Stimulated activated naive B cell treated with anti-CD40 and anti-IgM and Interleukin-4, amounts not matched to agents 10 μg/mL and 1 μg/mL and 100 μg/mL, for 72 hours (primary cell): ENCODE measurements at regions not wholly inside any gene's neighbourhood (a gene's known extent, or its start where the extent isn't known, plus 50 kb on each side); places are given as distances from the start of the nearest gene placed in this dataset.

ENCODE experiments used
- ATAC-seq, 2 donors: fragments of 150-1000 bp; cut with Tn5 transposase; replicated peaks; 2 replicates each; pipeline ENCODE4 v1.10.0; 2021; ENCODE audit warnings: moderate library complexity in 1 of 2
- DNase-seq: peaks from one replicate; pipeline ENCODE4 v3.0.0; 2021
- H3K27ac Mint-ChIP-seq: one replicate; pipeline ENCODE4 v1.8.0; 2022; ENCODE audit warnings: mild to moderate bottlenecking, mixed read lengths
- H3K27me3 Mint-ChIP-seq, 2 donors: one replicate each; pipeline ENCODE4 v1.8.0; 2022; ENCODE audit warnings: mixed read lengths in 2 of 2
- H3K36me3 Mint-ChIP-seq, 2 donors: one replicate each; pipeline ENCODE4 v1.8.0; 2022; ENCODE audit warnings: mixed read lengths in 2 of 2, mild to moderate bottlenecking in 1 of 2
- H3K4me1 Mint-ChIP-seq, 2 donors: one replicate each; pipeline ENCODE4 v1.8.0; 2022; ENCODE audit warnings: mixed read lengths in 2 of 2, mild to moderate bottlenecking in 1 of 2
- H3K4me3 Mint-ChIP-seq, 2 donors: one replicate each; pipeline ENCODE4 v1.8.0; 2022; ENCODE audit warnings: mild to moderate bottlenecking in 2 of 2, mixed read lengths in 2 of 2, moderate library complexity in 1 of 2
- H3K9me3 Mint-ChIP-seq, 2 donors: one replicate each; pipeline ENCODE4 v1.8.0; 2022; ENCODE audit warnings: mixed read lengths in 2 of 2, mild to moderate bottlenecking in 1 of 2

DNA sequence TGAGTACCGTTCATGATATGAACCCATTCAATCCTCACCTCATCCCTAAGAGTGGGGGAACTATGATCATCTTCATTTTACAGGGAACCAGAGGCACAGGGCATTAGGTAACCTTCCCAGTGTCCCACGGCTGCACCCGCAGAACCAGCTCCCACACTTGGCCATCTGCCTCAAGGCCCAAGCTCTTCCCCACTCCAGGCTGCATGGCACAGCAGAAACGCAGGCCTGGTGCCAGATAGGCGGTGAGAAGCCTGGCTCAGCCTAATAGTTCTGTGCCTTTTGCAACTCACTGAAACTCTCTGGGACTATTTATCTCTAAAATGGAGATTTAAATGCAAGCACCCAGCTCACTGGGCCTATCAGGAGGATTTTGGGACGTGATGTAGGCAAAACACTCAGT is 90.8 kb upstream of the ZNF618 start:
- ATAC-seq (no peak), DNase-seq (no peak)
- peaks cover 0 to 3% of the 10 kb centered on the region in 2 donors for H3K9me3 Mint-ChIP-seq
- H3K4me3 Mint-ChIP-seq = no peak overlapping the region
- H3K27ac Mint-ChIP-seq = no peak overlapping the region
- H3K36me3 Mint-ChIP-seq = no peaks in the 10 kb centered on the region
- H3K27me3 Mint-ChIP-seq = peaks cover 26 to 37% of the 10 kb centered on the region in 2 donors
- no peaks in the 10 kb centered on the region for H3K4me1 Mint-ChIP-seq

DNA sequence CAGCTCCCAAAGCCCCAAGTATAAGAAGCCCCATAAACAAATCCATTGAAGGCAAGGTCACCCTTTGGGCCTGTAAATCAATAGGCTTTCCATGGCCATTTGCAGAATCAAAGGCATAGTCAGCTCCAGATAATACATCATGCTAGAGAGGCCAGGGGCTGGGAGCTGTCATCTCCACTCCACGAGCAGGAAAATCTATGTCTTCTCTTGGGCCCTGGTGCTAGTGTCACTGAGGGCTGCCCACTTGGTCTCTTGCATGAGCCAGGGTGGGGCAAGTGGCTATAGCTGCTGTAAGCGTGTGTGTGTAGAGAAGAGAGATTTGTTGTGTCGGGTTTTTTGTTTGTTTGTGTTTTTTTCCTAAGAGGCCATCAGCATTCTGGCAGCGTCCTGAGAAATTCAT is 90.0 kb upstream of the ZNF618 start:
- H3K27ac Mint-ChIP-seq = no peak overlapping the region
- peaks cover 0 to 3% of the 10 kb centered on the region in 2 donors for H3K9me3 Mint-ChIP-seq
- no peak for DNase-seq
- H3K36me3 Mint-ChIP-seq = no peaks in the 10 kb centered on the region
- no peaks in the 10 kb centered on the region for H3K4me1 Mint-ChIP-seq
- peaks cover 27 to 37% of the 10 kb centered on the region in 2 donors for H3K27me3 Mint-ChIP-seq
- ATAC-seq = no peak
- no peak overlapping the region for H3K4me3 Mint-ChIP-seq

DNA sequence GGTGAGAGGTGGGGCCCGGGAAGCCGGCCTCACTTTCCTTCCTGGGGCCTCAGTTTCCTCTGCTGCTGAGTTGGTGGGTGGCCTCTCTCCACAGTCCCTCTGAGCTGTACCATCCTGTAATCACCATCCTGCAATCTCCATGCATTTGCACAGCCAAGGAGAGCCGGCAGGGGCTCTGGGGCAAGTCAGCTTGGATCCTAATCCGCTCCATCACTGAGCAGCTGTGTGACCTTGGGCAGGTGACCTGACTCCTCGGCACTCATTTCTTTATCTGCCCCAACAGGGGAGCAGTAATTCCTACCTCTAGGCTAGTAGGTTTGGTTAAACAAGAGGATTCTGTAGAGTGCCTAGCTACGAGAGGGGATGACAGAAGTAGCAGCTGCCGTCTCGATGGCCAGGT is 88.2 kb upstream of the ZNF618 start:
- Mint-ChIP-seq H3K36me3 (no peaks in the 10 kb centered on the region), H3K9me3 (peaks cover 0 to 3% of the 10 kb centered on the region in 2 donors), H3K4me3 (no peak overlapping the region), H3K4me1 (no peaks in the 10 kb centered on the region), H3K27me3 (peaks cover 23 to 33% of the 10 kb centered on the region in 2 donors), H3K27ac (no peak overlapping the region)
- DNase-seq = no peak
- ATAC-seq = no peak

DNA sequence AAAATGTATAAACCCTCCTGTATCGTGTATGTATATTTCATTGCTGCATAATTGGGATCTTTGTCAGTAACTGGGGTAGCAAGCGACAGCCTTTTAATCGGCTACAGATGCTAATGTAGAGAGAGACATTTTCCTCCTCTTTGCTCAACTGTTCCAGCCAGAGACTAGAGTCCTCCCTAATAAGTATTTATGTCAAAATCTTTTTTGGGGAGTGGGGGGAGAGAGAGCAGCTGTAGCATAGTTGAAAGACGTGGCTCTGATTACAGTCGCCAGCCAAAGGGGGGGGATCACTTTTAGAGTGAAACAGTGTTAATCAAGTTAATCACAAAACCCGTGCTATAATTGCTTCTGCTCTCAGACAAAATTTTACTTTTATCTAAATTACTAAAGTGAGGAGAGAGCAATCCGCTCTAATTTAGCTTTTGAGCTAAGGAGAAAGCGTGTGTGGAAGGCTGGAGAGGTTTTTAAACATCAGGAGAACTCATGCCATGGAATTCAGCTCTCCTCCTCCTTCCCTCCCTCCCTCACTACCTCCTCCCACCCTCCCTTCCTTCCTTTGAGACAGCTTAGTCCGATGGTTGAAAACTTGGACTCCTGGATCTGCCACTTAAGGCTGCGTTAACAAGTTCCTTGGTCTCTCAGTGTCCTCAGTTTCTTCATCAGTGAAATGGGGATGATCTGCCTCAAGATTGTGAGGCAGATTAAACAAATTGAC is 87.3 kb upstream of the ZNF618 start:
- Mint-ChIP-seq H3K27me3 (peaks cover 18 to 26% of the 10 kb centered on the region in 2 donors), H3K4me1 (no peaks in the 10 kb centered on the region), H3K36me3 (no peaks in the 10 kb centered on the region), H3K9me3 (no peaks in the 10 kb centered on the region), H3K27ac (no peak overlapping the region), H3K4me3 (no peak overlapping the region)
- no peak for ATAC-seq
- DNase-seq = no peak

DNA sequence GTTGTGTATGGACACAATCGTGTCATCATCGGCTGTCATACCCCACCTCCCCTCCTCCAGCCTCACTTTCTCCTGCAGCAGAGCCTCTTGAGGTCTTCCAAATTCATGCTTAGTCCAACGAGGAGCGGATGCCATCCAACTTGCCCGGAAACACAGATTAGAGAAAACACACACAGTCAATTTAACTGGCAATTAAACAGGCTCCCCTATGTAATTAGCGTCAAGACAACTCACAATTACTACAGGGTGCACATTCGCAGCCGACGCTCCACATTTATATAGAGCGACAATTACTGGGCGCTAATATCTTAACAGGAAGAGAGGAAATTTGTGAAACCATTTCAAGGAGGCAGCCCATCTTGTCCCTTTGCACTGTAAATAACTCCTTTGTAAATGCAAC is 86.0 kb upstream of the ZNF618 start:
- no peaks in the 10 kb centered on the region for H3K9me3 Mint-ChIP-seq
- H3K27me3 Mint-ChIP-seq = peaks cover 14 to 20% of the 10 kb centered on the region in 2 donors
- no peak overlapping the region for H3K4me3 Mint-ChIP-seq
- no peaks in the 10 kb centered on the region for H3K36me3 Mint-ChIP-seq
- no peak overlapping the region for H3K27ac Mint-ChIP-seq
- ATAC-seq = no peak
- no peak for DNase-seq
- H3K4me1 Mint-ChIP-seq = no peaks in the 10 kb centered on the region

DNA sequence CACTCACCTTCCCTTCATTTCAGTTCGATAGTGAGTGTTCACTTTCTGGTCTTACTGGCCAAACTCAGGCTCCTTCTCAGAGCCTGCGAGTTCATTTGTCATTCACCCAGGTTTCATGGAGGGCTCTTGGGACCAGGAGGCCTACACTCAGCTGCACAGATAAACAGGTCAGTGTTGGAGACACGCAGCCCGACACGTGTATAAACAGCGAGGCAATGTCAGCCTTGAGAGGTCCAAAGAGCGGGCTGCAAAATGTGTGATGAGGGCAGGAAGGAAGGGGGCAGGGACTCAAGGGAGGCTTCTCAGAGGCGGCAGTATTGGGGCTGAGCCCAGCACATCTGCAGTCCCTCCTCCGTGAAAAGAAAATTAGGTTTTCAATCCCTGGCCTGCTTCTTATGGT is 82.6 kb upstream of the ZNF618 start:
- Mint-ChIP-seq H3K36me3 (no peaks in the 10 kb centered on the region), H3K4me3 (no peak overlapping the region), H3K4me1 (no peaks in the 10 kb centered on the region), H3K9me3 (no peaks in the 10 kb centered on the region), H3K27me3 (peaks cover 20 to 21% of the 10 kb centered on the region in 2 donors), H3K27ac (no peak overlapping the region)
- ATAC-seq (no peak), DNase-seq (no peak)

DNA sequence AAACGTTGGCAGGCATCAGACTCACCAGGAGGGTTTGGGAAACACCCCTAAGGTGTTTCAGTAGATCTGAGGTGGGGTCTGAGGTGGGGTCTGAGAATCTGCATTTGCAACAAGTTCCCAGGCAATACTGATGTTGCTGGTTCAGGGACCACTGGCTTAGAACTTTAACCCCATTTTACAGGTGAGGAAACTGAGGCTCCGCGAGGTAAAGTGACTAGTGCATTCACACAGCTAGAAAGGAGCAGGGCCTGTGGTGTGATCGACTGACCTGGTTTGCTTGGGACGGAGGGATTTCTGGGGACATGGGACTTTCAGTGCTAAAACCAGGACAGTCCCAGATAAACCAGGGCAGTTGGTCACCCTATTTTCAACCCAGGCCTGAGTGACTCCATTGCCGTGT is 81.4 kb upstream of the ZNF618 start:
- Mint-ChIP-seq H3K9me3 (no peaks in the 10 kb centered on the region), H3K27ac (no peak overlapping the region), H3K4me1 (no peaks in the 10 kb centered on the region), H3K36me3 (no peaks in the 10 kb centered on the region), H3K27me3 (peaks cover 16 to 21% of the 10 kb centered on the region in 2 donors), H3K4me3 (no peak overlapping the region)
- DNase-seq (no peak), ATAC-seq (no peak)

DNA sequence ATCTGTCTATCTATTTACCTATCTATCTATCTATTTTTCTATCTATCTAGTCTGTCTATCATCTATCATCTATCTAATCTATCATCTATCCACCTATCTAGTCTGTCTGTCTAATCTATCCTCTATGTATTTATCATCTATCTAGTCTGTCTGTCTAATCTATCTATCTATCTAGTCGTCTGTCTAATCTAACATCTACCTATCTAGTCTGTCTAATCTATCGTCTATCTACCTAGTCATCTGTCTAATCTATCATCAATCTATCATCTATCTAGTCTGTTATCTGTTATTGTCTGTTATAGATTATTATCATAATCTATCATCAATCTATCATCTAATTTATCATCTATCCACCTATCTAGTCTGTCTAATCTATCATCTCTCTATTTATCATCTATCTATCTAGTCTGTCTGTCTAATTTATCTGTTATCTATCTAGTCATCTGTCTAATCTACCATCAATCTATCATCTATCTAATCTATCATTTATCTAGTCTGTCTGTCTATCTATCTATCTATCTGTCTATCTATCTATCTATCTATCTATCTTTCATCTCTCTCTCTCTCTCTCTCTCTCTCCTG is 80.2 kb upstream of the ZNF618 start:
- DNase-seq = no peak
- ATAC-seq = no peak
- Mint-ChIP-seq H3K27me3 (peaks cover 10 to 13% of the 10 kb centered on the region in 2 donors), H3K9me3 (no peaks in the 10 kb centered on the region), H3K36me3 (no peaks in the 10 kb centered on the region), H3K4me3 (no peak overlapping the region), H3K27ac (no peak overlapping the region), H3K4me1 (no peaks in the 10 kb centered on the region)

DNA sequence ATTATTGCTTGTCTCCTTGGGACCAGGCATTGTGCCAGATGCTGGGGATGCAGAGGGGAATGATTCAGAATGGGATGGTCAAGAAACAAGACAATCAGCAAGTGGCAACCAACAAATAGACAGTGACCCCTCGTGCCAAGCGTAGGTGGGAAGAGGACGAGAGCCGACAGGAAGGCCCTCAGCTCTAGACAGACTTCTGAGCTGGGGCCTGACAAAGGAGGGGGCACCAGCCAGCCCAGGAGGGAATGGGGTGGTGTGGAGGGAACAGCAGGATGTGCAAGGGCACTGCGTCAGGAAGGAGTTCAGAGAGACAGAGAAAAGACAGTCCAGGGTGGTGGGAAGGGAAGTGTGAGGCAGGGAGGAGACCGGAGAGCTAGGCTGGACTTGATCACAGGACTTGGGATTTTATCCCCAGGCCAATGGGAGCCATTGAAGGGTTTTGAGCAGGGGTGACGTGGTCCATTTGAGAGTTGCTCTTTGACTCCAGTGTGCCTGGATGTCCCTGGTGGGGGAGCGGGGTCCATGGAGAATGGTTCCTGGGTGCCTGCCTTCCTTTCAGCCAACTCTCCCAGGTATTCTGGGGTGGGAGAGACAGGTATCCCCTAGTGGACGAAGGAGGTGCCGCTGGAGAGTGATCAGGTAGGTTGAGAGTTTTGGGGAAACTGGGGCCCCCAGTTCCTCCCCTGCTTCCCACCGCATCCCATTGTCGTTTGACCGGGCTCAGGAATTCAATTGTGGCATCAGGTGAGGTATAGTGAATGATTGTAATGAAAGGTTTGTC is 79.3 kb upstream of the ZNF618 start:
- DNase-seq (no peak), ATAC-seq (no peak)
- Mint-ChIP-seq H3K9me3 (no peaks in the 10 kb centered on the region), H3K36me3 (no peaks in the 10 kb centered on the region), H3K4me3 (no peak overlapping the region), H3K4me1 (no peaks in the 10 kb centered on the region), H3K27me3 (peaks cover 10 to 13% of the 10 kb centered on the region in 2 donors), H3K27ac (no peak overlapping the region)

DNA sequence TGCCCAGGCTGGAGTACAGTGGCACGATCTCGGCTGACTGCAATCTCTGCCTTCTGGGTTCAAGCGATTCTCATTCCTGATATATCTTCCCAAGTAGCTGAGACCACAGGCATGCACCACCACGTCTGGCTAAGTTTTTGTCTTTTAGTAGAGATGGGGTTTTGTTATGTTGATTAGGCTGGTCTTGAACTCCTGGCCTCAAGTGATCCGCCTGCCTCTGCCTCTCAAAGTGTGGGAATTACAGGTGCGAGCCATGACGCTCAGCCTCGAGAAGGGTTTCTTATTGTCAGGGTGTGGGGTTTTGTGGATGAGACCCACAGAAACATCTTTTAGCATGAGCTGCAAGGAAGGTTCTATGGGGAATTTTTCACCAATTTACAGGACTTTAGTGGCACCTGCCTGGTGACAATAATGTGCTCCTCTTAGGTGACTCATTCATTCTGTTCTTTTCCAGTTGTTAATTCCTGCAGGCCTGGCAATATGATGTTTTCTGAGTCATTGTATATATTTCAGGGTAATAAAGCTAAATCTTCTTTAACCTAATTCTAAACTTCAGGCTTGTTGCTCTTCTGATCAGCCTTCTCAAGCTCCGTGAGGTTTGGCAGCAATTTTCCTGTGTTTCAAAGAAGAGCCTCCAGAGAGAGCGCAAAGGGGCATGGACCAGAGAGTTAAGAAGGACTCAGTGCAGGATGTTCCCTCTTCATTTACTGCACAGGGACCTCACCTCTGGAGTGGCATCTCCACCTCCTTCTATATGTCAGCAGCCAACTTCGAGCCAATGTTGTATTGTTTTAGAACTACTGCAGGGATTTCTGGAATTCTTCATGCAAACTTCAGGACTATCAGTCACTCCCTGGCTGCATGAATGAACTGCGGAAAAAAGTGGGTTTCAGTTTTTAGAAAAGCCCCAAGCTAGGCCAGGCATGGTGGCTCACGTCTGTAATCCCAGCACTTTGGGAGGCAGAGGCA is 77.8 kb upstream of the ZNF618 start:
- Mint-ChIP-seq H3K27ac (no peak overlapping the region), H3K4me3 (no peak overlapping the region), H3K4me1 (no peaks in the 10 kb centered on the region), H3K36me3 (no peaks in the 10 kb centered on the region), H3K27me3 (peaks cover 10 to 13% of the 10 kb centered on the region in 2 donors), H3K9me3 (no peaks in the 10 kb centered on the region)
- no peak for DNase-seq
- no peak for ATAC-seq

DNA sequence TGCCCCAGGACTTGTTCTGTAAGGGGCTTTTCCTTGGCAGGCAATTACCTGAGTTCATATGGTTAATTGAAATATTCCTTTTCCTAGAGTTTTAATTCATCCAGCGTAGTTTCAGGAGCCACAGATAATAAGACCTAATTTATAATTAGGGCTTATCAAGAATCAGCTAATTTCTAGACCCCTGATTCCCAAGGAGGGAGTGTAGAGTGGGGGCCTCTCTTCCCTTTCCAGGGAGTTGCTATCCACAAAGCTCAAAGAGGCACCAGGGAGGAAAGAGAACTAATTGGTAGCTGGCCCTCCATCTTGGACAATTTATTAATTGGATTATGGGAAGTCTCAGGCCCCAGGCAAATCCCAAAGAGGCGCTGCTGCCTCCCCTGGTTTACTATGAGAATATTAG is 75.8 kb upstream of the ZNF618 start:
- Mint-ChIP-seq H3K4me1 (peaks cover 0 to 3% of the 10 kb centered on the region in 2 donors), H3K27me3 (peaks cover 10 to 13% of the 10 kb centered on the region in 2 donors), H3K9me3 (no peaks in the 10 kb centered on the region), H3K4me3 (no peak overlapping the region), H3K36me3 (no peaks in the 10 kb centered on the region), H3K27ac (no peak overlapping the region)
- ATAC-seq (no peak), DNase-seq (no peak)

DNA sequence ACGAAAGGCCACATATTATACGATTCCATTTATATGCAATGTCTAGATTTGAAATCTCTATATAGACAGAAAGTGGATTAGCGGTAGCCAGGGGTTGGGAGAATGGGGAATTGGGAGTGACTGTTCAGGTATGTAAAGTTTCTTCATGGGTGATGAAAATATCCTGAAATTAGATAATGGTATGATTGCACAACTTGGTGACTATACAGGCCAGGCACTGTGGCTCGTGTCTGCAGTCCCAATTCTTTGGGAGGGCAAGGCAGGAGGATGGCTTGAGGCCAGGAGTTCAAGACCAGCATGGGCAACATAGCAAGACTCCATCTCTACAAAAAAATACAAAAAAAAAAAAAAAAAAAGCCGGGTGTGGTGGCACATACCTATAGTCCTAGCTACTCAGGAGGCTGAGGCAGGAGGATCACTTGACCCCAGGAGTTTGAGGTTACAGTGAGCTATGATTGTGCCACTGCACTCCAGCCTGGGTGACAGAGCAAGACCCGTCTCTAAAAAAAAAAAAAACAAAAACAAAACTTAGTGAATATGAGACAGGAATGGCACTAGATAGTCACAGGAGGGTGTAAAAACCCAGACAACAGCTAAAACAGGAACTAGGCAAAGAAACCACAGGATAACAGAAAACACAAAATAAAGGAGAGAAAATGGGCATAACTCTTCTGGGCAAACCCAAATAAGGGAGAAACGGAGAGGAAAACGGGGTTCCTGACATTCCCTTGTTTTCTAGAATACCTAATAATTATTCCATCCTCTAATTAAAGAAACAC is 72.1 kb upstream of the ZNF618 start:
- Mint-ChIP-seq H3K4me3 (no peak overlapping the region), H3K27me3 (peaks cover 0 to 10% of the 10 kb centered on the region in 2 donors), H3K36me3 (no peaks in the 10 kb centered on the region), H3K9me3 (no peaks in the 10 kb centered on the region), H3K27ac (no peak overlapping the region), H3K4me1 (peaks cover 3 to 6% of the 10 kb centered on the region in 2 donors)
- DNase-seq = no peak
- ATAC-seq = peak in 1 of 2 donors; percentile 57

DNA sequence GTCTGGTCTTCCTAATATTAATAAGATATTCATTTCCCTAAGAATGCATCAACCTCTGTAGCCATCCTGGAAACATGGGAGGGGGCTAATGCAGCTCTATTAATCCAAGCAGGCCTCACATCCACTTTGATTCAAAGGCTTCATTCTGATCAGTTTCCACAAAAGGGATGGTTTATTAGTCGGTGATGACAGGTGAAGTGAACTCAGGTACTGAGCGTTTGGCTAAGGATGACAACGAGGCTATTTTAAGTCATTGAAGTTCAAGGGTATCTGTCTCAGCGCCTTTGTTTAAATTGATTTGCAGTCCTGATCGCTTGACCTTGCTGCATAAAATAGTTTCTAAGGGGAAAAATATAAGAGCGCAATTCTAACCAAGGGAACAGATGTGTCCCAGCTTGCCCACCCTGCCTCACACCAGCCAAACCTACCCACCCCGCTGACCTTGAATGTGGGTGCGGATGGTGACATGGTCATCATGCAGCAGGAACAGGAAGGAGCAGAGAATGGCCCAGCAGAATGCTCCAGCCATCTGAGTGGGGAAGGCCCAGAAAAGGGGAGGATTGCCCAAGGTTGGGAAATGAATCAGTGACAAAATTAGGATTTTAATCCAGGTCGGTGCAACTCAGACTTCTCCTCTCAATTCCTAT is 70.5 kb upstream of the ZNF618 start:
- H3K4me1 Mint-ChIP-seq = peaks cover 3 to 6% of the 10 kb centered on the region in 2 donors
- no peaks in the 10 kb centered on the region for H3K9me3 Mint-ChIP-seq
- H3K27ac Mint-ChIP-seq = no peak overlapping the region
- no peak overlapping the region for H3K4me3 Mint-ChIP-seq
- no peaks in the 10 kb centered on the region for H3K36me3 Mint-ChIP-seq
- peaks cover 0 to 10% of the 10 kb centered on the region in 2 donors for H3K27me3 Mint-ChIP-seq
- DNase-seq (no peak), ATAC-seq (no peak)
